DMS53 (cell line): ENCODE measurements at regions not wholly inside any gene's neighbourhood (a gene's known extent, or its start where the extent isn't known, plus 50 kb on each side); places are given as distances from the start of the nearest gene placed in this dataset.
A peak's percentile ranks its signal among the peaks of the same experiment; 100 is the strongest.
"Not testable (repeated sequence)": the region's sequence is repeated elsewhere in the genome, so short reads cannot be mapped to it uniquely, and the experiment has no call there.

Source experiments
- DNase-seq: peaks from one replicate; lab custom pipeline; 2025; lab: John Stamatoyannopoulos, UW

DNA sequence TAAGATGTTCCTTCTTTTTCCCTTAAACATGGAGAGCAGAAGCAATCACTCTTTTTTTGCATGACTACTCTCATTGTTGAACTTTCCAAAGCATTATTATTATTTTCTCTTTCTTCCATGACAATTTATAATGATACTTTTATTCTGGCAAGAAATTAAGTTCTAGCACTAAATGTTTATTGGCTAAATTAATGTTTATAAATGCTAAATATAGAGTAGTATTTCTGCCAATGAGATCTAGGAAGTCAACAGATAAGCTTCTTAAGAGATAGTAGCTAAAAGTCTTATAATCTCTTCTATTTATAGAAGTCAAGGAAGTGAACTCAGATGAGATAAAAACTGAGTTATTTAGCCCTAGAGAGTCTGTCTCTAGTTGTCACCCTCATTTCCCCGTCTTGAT, 920.1 kb downstream of the KCNJ2 start:
- no peak for DNase-seq

DNA sequence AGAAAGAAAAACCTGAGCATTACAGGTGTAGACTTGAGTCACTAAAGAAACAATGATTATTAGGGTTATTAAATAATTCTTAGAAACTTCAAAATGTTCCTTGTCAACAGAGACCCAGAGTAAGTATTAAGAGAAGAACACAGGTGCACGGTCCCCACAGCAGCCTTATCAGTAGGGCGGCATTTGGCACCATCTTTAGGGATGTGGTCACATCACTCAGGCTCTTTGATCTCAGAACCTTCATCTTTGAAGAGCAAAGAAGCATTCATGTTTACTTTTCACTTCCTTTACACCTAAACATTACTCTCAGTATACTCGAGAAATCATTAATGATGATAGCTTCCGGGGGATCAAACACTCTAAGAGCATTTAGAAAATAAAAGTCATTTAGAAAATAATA, 928.7 kb downstream of the KCNJ2 start:
- DNase-seq: peak; percentile 31

DNA sequence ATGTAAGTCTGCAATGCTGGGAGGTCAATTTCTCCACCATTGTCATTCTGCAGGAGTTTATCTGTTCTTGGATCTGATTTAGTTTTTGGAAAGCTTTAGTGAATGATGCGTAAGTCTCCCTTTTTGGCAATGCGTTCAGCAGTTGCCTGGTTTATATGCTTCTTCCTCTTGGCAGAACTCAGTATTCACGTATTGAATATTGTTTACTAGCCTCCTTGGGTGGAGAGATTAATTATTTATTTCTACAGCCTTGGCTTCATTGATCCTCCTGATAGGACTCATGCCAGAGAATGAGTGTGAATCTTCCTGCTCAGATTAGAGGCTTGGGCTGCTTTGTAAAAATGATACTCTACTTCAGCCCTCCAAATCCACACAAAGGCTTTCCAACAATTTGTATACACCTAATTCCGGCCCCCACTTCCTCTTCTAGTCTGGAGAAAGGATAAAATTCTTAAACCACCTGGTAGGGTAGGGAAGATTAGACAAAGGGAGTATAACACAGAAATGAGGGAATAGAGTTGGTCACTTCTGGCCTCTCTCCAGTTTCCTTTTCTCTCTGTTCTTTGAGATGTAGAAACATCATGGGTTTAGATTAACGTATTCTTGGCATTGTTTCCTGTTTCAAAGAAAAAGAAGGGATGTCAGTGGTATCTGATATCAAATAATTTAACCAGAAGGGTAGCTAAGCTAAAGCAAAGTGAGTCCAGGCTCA, 929.8 kb downstream of the KCNJ2 start:
- DNase-seq: no peak

DNA sequence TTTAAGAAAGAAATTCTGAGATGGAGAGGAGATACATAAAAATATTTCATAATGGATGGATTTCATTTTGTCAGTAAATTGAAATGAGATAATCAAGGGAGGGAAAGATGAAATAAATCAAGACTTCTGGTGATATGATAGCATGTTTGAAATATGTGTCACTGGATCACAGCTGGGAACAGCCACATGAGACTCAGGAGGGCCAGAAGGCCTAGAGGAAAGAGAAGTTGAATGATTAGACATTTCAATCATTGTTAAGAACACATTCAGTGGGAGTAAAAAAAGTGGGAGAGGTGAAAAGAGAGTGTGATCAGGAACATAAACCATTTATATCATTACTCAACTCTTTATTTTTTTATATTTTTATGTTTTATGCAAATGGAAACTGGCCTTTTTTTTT, 933.4 kb downstream of the KCNJ2 start:
- DNase-seq: no peak

DNA sequence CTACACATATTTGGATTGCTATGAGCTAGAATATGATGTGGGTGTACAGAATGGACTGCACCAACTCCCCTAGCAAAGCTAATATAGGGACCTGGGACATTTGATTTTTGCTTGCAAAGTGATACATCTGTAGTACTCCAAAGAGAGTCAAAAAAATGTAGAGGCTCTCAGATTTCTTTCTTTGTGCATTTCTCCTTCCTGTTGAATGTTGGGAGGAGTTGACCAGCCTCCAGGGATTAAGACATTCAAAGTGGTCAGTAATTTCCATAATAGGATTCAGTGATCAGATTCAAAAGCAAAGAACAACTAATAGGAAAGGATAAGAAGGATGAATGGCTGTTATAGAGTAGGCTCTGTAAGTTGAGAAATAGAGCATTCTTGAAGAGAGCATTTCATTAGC, 934.9 kb downstream of the KCNJ2 start:
- no peak for DNase-seq

DNA sequence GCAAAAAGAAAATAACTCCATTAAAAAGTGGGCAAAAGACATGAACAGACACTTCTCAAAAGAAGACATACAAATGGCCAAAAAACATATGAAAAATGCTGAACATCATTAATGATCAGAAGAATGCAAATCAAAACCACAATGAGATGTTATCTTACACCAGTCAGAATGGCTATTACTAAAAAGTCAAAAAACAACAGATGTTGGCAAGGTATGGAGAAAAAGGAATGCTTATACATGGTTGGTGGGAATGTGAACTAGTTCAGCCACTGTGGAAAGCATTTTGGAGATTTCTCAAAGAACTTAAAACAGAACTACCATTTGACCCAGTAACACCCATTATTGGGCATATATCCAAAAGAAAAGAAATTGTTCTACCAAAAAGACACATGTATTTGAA, 936.7 kb downstream of the KCNJ2 start:
- DNase-seq: not testable (repeated sequence)

DNA sequence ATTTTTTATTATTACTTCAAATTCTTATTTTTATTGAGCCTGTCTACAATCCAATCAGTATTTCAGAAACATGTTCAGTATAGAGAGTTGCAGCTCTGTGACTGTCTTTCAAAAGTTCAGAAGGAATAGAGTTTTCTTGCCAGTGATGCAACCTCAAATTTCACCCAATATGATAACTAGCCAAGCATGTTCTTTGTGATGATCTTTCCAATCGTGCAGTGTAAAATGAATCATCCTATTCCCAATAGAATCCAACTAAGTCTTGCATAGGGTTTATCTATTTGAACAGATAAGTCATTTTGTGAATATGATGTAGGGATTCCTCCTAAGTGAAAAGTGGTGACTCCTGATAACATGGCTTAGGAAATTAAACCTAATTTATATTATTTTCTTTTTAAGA, 937.8 kb downstream of the KCNJ2 start:
- no peak for DNase-seq

DNA sequence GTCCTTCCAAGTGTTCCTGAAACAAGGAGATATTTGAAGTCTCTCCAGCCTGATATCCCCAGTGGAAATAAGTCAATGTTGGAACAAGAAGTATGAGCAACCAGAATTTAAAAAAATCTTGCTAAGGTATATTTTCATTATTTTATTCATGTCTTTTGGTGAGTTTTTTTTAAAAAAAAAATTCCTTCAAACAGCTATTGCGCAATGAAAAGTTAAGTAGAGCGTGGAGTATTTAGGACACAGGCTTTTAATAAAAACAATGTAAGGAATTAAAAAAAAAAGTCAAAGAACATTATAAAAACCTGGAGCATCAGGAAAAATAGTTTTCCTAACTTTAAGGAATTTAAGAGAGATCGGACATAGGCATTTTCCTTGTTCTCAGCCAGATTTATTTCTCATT, 940.4 kb downstream of the KCNJ2 start:
- no peak for DNase-seq

DNA sequence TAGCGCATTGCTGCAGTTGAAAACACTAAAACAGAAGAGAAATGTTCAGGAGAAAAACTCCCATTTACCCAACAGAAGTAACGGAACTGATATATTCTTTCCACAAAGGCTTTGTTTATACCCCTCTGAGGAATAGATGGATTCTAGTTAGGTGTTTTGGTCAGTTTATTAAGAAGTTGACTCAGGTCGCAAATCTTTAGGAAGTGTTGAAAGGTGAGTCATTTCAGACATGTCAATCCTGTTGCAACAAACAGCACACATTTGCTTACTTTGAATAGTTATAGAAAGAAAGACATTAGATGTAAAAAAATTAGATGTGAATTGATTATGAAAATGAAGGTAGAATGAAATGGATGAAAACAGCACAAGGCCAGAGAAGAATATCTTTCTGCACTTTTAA, 941.0 kb downstream of the KCNJ2 start:
- no peak for DNase-seq

DNA sequence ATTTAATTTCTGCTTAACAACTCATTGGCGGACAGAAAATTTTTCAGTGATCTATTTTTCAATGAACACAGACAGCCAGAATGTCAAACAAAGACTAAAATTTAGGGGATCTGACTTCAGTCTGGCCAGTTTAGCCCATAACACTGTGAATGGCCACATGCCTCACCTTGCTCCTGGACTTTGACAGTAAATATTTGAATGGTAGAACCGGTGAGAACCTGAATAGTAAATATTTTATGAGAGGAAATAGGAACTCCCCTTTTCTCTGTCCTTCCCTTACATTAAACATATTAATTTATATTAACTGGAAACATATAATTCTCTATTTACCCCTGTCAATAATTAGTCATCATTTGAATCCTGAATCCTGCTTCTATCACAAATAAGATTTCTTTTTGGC, 942.1 kb downstream of the KCNJ2 start:
- DNase-seq: peak; percentile 13

DNA sequence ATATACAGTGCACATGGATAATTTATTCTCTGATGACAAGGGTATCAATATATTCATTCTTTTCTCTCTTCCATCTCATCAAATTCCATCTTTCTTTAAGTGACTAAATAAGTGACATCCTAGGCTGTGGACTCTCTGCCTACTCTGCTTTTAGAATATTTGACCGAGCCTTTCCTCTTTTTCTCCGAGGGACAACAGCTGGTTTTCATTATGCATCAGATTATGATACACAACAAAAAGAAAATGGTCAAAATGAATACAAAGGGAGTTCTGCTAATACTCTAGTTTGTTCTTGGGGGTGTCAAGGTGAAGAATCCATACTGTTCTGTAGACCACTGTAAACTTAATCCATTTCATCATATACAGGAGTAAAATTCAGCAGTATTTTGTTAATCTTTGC, 942.6 kb downstream of the KCNJ2 start:
- no peak for DNase-seq

DNA sequence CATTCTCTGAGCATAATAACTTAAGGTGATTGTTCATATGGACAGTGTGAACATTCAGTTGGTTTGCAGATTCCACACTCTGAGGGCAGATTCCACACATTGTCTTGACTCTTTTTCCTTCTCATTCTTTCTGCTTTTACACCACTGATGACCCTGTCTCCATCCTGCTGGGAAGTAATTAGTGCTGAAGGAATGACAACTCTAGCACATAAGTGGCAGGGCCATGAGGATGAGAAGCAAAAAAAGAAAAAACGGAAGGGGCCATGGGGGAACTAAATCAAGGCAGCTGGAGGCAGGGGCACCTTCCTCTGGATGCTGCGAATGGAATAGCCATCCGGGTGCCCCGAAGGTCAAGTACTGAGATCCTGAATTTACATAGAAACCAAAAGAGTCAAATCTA, 944.0 kb downstream of the KCNJ2 start:
- DNase-seq: no peak

DNA sequence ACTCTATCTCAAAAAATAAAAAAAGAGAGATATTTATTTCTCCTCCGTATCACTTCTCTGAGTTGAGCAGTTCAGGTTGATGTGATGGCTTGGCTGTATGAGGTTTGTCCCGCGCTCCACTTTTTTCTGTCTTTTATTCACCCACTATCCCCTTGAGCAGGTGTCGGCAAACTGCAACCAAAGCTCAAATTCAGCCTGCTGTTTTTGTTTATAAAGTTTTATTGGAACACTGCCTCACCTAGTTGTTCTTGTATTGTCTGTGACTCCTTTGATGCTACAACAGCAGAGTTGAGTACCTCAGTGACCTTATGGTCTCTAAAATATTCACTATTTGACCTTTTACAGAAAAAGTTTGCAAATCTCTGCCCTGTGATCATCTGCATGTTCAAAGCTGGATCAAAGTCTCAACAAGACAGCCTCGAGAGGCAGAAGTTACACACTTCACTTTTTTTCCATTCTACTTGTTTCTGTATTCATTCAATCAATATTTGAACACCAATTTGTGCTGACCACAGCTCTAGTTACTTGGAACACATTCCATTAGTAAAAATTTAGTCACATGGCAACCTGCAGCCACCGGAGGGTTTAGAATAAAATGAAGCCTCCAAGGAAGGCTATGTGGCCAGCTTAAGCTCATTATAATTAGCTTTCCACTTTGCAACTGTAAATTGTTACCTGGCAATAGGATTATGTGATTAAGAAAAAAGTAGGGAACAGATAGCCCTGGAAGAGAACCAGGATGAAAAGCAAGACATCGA, 945.8 kb downstream of the KCNJ2 start:
- DNase-seq: no peak

DNA sequence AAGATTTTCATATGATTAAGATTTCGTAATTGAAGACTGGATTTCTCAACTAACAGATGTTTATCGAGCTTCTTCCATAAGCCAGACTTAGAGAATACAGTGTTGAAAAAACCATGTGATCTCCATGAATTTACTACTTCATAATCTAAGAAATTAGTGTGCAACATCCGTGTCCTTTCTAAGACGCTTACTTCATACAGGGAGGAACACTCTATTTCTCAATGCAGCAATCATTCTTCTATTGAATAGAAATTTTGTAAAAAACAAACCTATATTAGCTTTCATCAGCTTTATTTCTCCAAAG, 946.3 kb downstream of the KCNJ2 start:
- no peak for DNase-seq

DNA sequence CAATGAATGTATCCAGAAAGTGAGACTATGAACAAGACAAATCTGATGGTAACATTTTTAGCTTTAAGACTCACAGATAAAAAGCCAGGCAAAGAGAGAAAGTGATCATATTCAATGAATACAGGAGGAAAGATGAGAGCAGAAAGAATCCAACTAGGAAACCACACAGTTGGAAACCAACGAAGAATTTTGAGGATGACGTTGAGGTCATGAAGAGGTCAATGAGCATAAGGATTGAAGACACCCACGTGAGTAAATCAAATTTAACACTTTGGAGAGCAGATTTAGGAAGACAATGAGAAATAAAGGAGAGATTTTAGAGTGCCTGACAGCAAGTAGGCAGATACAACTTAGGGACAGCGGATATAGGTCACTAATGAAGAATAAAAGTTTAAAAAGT, 948.1 kb downstream of the KCNJ2 start:
- DNase-seq: no peak

DNA sequence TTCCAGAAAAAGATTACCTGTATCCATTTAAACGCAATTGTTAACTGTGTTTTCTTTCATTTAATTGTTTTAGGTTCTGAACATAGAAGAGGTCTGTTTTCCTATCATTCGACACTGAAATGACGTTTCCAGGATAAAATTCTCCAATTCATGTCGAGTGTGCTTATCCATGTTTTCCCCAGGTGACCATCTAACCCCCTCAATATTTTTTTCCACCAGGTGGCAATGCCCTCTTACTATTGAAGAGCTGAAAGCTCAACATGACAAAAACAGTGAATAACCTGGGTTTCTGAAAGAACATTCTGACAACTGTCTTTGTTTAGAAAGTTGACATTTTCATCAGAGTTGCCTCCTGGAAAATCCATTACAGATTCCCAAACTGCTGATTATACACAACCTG, 948.7 kb downstream of the KCNJ2 start:
- DNase-seq: peak; percentile 59

DNA sequence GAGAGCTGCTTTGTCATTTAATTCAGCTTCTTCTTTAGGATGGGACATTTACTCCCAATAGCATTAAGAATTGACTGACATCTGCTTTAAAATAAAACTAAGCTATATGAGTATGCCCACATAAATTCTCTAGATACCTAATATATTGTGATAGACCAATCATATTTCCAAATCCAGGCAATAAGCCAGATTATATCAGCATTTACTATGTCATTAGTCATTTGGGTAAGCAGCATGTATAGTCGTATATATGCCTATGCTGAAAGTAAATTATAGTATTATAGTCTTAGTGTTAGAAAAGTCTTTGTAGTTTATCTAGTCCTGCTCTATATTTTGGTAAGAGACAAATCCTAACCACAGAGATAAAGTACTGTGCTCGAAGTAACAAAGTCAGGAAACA, 958.1 kb downstream of the KCNJ2 start:
- DNase-seq: no peak

DNA sequence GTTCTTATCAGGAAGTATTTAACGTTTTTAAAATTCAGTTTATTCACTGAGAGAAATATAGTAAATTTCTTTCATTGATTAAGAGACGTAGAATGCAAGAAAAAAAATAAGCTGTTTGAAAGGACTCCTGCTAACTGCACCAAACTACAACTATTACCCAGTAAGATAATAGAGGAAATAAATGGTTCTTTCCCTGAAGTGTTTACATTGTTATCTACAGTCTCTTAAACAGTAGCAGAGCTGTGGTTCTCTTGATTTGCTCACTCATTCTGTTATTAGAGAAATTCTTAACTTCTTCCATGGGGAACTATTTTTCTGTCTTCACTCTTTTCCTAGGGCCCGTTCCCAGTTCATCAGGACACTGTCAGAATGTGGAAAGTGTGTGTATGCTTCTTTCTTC, 973.0 kb downstream of the KCNJ2 start:
- peak; percentile 26 for DNase-seq

DNA sequence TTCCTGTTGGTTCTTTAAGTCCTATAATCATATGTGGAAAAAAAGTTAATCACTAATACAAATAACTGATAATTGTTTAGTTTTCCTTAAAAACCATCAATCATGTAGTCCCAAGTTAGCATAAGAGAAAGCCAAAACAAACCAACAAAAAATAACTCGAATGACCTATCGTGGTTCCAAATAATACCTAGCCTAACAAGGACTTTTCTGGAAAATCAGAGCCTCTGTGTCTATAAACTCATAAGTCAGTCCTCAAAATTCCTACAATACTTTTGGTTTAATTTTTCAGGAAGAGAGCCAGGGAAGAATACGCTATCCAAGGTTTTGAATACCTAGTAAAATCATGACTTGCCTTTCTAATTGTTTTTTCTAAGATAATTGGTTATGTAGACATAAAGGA, 975.3 kb upstream of the SOX9 start:
- no peak for DNase-seq

DNA sequence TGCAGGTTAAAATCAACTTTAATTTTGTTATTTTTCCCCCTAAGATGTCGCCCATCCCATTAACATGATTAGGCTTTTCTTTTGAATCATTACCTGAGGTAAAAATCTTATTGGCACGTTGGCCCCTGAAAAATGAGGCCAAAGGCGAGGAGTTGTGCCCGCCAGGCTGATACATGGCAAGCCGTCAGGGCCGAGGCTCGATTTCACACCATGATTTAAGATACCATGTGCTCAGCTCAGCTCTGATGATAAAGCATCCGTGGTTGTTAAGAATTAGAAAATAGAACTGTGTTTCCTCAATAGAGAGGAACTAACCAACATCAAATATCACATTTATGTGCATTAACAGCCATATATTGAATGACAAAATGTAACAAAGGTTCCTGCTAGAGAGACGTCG, 972.9 kb upstream of the SOX9 start:
- no peak for DNase-seq

DNA sequence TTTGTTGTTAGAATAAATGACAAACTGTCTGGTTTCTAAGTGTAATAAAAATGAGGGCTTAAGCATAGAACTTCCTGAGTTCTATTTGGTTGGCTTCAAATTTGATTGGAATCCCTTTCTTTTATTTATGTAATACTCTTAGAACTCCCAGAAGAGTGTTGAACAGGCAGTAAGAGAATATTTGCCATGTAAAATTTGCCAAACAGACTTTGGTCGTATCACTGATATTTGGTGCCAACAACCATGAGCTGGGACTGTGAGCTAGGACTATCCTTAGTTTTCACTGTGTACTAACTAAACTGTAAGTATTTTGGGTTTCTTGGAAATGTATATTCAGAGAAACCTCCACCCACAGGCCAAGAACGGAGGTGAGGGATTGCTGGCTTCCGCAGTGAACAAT, 971.2 kb upstream of the SOX9 start:
- DNase-seq: no peak

DNA sequence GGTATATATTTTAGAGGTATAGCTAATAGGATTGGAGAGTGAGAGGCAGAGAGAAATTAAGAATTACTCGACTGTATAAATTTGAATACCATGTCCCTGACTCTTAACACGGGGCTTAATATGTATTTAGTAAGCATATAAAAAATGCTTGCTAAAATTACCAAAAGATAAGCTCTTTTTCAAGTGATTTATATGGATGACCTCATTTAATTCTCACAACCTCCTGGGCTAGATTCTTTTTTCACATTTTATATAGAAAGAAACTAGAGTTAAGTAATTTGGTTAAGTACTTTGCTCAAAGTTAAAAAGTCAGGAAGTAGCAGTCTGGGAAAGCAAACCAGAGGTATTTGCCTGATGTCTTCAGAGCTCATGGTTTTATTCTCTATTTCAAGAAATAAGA, 963.5 kb upstream of the SOX9 start:
- no peak for DNase-seq

DNA sequence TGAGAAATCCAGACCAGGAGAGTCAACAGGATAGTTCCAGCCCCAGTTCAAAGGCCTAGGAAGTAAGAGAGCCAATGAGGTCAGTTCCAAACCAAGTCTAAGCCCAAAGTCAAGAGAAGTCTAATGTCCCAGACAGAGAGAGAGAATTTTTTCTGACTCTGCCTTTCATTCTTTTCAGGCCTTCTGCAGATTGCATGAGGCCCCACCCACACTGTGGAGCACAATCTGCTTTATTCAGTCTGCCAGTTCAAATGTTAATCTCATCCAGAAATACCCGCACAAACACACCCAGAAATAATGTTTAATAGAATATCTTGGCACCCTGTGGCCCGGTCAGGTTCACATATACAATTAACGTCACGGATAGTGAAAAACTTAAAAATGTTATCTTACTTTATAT, 962.4 kb upstream of the SOX9 start:
- DNase-seq: no peak

DNA sequence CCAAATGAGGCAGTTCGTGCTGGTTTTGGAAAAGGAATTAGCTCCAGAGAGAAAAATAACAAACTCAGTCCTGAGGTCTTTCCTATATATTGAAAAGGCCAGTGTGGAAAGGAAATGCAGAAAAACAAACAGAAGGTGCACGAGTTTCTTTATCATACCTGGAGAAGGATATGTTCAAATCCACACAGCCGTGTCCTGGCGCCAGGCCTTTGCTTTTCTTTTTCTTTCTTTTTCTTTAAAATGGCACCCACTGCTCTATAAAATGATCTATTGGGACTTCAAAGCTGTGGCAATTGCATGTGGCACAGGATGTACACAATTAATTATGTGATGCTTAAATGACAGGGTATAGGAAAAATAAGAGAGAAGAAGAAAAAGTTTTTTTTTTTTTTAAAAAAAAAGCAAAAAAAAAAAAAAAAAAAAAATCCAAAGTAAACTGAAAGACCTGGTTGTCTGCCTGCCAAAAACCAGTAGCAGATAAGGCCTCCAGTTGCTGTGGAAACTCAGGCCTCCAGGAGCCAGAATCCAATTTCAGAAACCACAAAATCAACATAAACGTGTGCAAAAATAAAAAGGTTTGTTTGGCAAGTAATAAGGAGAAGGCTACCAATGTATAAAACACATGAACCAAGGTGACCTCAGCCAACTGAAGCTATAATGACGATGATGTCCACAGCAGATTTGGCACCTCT, 957.6 kb upstream of the SOX9 start:
- DNase-seq: peak; percentile 94
